ENCODE measurements at regions not wholly inside any gene's neighbourhood (a gene's known extent, or its start where the extent isn't known, plus 50 kb on each side); places are given as distances from the start of the nearest gene placed in this dataset.

- TF ChIP-seq SIN3A (IDR thresholded peaks at IDR 0.05; ENCODE audit: borderline replicate concordance, insufficient read depth, low read length), result no peak
- TF ChIP-seq TAF1 (IDR thresholded peaks at IDR 0.05; ENCODE audit: borderline replicate concordance, insufficient read depth, low read length), result no peak
- no peak for TF ChIP-seq POLR2AphosphoS5 (IDR thresholded peaks at IDR 0.05; ENCODE audit: low read depth, low read length)
- TF ChIP-seq REST (IDR thresholded peaks at IDR 0.05; ENCODE audit: insufficient read depth in 1 of 2, low read depth in 2 of 2, low read length in 2 of 2), result no peak
- TF ChIP-seq FOXP2 (optimal IDR thresholded peaks at IDR 0.05; ENCODE audit: borderline replicate concordance, extremely low read depth, extremely low read length, insufficient read depth), result no peak
Measured at GRCh38 chr15:94674296-94674695, 442.9 kb downstream of the MCTP2 start.

GRCh38 chr15:94677202-94677790 is 445.9 kb downstream of the MCTP2 start:
- no peak for TF ChIP-seq FOXP2 (optimal IDR thresholded peaks at IDR 0.05; ENCODE audit: borderline replicate concordance, extremely low read depth, extremely low read length, insufficient read depth)
- no peak for TF ChIP-seq TAF1 (IDR thresholded peaks at IDR 0.05; ENCODE audit: borderline replicate concordance, insufficient read depth, low read length)
- TF ChIP-seq SIN3A (IDR thresholded peaks at IDR 0.05; ENCODE audit: borderline replicate concordance, insufficient read depth, low read length), result no peak
- TF ChIP-seq REST (IDR thresholded peaks at IDR 0.05; ENCODE audit: insufficient read depth in 1 of 2, low read depth in 2 of 2, low read length in 2 of 2), result no peak
- TF ChIP-seq POLR2AphosphoS5 (IDR thresholded peaks at IDR 0.05; ENCODE audit: low read depth, low read length), result no peak

GRCh38 chr15:94682171-94682570 is 450.8 kb downstream of the MCTP2 start:
- TF ChIP-seq REST (IDR thresholded peaks at IDR 0.05; ENCODE audit: insufficient read depth in 1 of 2, low read depth in 2 of 2, low read length in 2 of 2) (no peak), SIN3A (IDR thresholded peaks at IDR 0.05; ENCODE audit: borderline replicate concordance, insufficient read depth, low read length) (no peak), FOXP2 (optimal IDR thresholded peaks at IDR 0.05; ENCODE audit: borderline replicate concordance, extremely low read depth, extremely low read length, insufficient read depth) (no peak), TAF1 (IDR thresholded peaks at IDR 0.05; ENCODE audit: borderline replicate concordance, insufficient read depth, low read length) (no peak), POLR2AphosphoS5 (IDR thresholded peaks at IDR 0.05; ENCODE audit: low read depth, low read length) (no peak)

GRCh38 chr15:94683902-94684301 is 452.5 kb downstream of the MCTP2 start:
- TF ChIP-seq FOXP2 (optimal IDR thresholded peaks at IDR 0.05; ENCODE audit: borderline replicate concordance, extremely low read depth, extremely low read length, insufficient read depth) (no peak), TAF1 (IDR thresholded peaks at IDR 0.05; ENCODE audit: borderline replicate concordance, insufficient read depth, low read length) (no peak), SIN3A (IDR thresholded peaks at IDR 0.05; ENCODE audit: borderline replicate concordance, insufficient read depth, low read length) (no peak), POLR2AphosphoS5 (IDR thresholded peaks at IDR 0.05; ENCODE audit: low read depth, low read length) (no peak), REST (IDR thresholded peaks at IDR 0.05; ENCODE audit: insufficient read depth in 1 of 2, low read depth in 2 of 2, low read length in 2 of 2) (no peak)

Data from PFSK-1 (cell line).